OCI-LY7 (cell line): ENCODE measurements at regions not wholly inside any gene's neighbourhood (a gene's known extent, or its start where the extent isn't known, plus 50 kb on each side); places are given as distances from the start of the nearest gene placed in this dataset.
"Not testable (repeated sequence)": the region's sequence is repeated elsewhere in the genome, so short reads cannot be mapped to it uniquely, and the experiment has no call there.

ENCODE experiments used
- CTCF ChIP-seq: fragments of 200-600 bp; sonication (generic); conservative IDR thresholded peaks from 2 replicates; pipeline ENCODE4 v1.5.1; 2014; ENCODE audit warnings: mild to moderate bottlenecking, antibody characterized with exemption, low read length, moderate library complexity, mixed read lengths
- EZH2phosphoT487 ChIP-seq: fragments of 200-600 bp; sonication (generic); IDR thresholded peaks from 2 replicates; pipeline ENCODE4 v1.6.1; 2018; ENCODE audit warnings: low read depth, borderline replicate concordance, mild to moderate bottlenecking, mixed run types, antibody characterized with exemption, low read length, moderate library complexity, mixed read lengths

DNA sequence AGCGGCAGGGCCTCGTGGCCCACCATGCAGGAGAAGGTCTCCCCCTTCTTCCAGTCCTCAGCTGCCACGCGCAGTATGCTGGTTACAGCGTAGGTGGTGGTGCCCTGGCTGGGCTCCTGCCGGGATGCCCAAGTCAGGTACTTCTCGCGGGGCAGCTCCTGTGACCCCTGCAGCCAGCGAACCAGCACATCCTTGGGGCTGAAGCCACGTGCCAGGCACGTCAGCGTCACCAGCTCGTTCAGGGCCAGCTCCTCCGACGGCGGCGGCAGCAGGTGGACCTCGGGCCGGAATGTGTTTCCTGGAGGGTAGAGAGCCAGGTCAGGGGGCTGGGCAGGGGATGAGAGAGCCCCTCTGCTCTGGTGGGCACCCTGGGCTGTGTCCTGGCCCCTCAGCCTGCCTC lies 60.7 kb downstream of the TMEM121 start:
- TF ChIP-seq CTCF, EZH2phosphoT487: not testable (repeated sequence)
